Astrocyte (in vitro differentiated cells and primary cell): ENCODE measurements at regions not wholly inside any gene's neighbourhood (a gene's known extent, or its start where the extent isn't known, plus 50 kb on each side); places are given as distances from the start of the nearest gene placed in this dataset.
"Not testable (repeated sequence)": the region's sequence is repeated elsewhere in the genome, so short reads cannot be mapped to it uniquely, and the experiment has no call there.

Experiments used
- DNase-seq: peaks from one replicate; pipeline ENCODE4 v3.0.0-alpha.2; 2010; ENCODE audit warnings: low read depth
- FAIRE-seq: peaks from 2 replicates; lab custom pipeline; 2011; peaks lifted over from hg19 to GRCh38; lab: Jason Lieb, UNC
- H2AFZ ChIP-seq: 2 replicates; pipeline ENCODE4 v1.6.0; 2012; ENCODE audit warnings: low read depth, low read length, inconsistent platforms
- H3K27ac ChIP-seq: 2 replicates; pipeline ENCODE4 v1.5.1; 2011; ENCODE audit warnings: low read depth, low read length, inconsistent platforms
- H3K27me3 ChIP-seq: 2 replicates; pipeline ENCODE4 v1.6.0; 2011; ENCODE audit warnings: low read length, inconsistent platforms; ENCODE audit not compliant: insufficient read depth
- H3K36me3 ChIP-seq: 2 replicates; pipeline ENCODE4 v1.5.1; 2011; ENCODE audit warnings: low read length, inconsistent platforms; ENCODE audit not compliant: insufficient read depth
- H3K4me1 ChIP-seq: 2 replicates; pipeline ENCODE4 v1.5.1; 2011; ENCODE audit warnings: low read length, inconsistent platforms; ENCODE audit not compliant: insufficient read depth
- H3K4me2 ChIP-seq: 2 replicates; pipeline ENCODE4 v1.6.0; 2012; ENCODE audit warnings: low read length, inconsistent platforms
- H3K4me3 ChIP-seq: 2 replicates; pipeline ENCODE4 v1.5.1; 2011; ENCODE audit warnings: low read depth, mild to moderate bottlenecking, low read length, inconsistent platforms; ENCODE audit not compliant: insufficient read depth
- H3K79me2 ChIP-seq: 2 replicates; pipeline ENCODE4 v1.6.0; 2012; ENCODE audit warnings: mild to moderate bottlenecking, low read length, inconsistent platforms; ENCODE audit not compliant: insufficient read depth
- H3K9ac ChIP-seq: 2 replicates; pipeline ENCODE4 v1.6.0; 2012; ENCODE audit warnings: mild to moderate bottlenecking, low read length, inconsistent platforms
- H3K9me3 ChIP-seq: 2 replicates; pipeline ENCODE4 v1.5.1; 2012; ENCODE audit warnings: low read depth, mild to moderate bottlenecking, low read length, inconsistent platforms; ENCODE audit not compliant: insufficient read depth
- H4K20me1 ChIP-seq: 2 replicates; pipeline ENCODE4 v1.6.0; 2012; ENCODE audit warnings: low read length, inconsistent platforms; ENCODE audit not compliant: insufficient read depth
- H3K27ac Mint-ChIP-seq: one replicate; pipeline ENCODE4 v1.8.0; 2021; ENCODE audit warnings: mild to moderate bottlenecking, mixed read lengths; ENCODE audit not compliant: unreplicated experiment
- H3K27me3 Mint-ChIP-seq: one replicate; pipeline ENCODE4 v1.8.0; 2021; ENCODE audit warnings: low read depth, mixed read lengths; ENCODE audit not compliant: unreplicated experiment
- H3K36me3 Mint-ChIP-seq: one replicate; pipeline ENCODE4 v1.8.0; 2021; ENCODE audit warnings: low read depth, mixed read lengths; ENCODE audit not compliant: unreplicated experiment
- H3K4me1 Mint-ChIP-seq: one replicate; pipeline ENCODE4 v1.8.0; 2021; ENCODE audit warnings: low read depth, mixed read lengths; ENCODE audit not compliant: unreplicated experiment
- H3K4me3 Mint-ChIP-seq: one replicate; pipeline ENCODE4 v1.8.0; 2021; ENCODE audit warnings: mild to moderate bottlenecking, moderate library complexity, mixed read lengths; ENCODE audit not compliant: unreplicated experiment
- H3K9me3 Mint-ChIP-seq: one replicate; pipeline ENCODE4 v1.8.0; 2021; ENCODE audit warnings: mild to moderate bottlenecking, mixed read lengths; ENCODE audit not compliant: unreplicated experiment
- CTCF ChIP-seq: IDR thresholded peaks from 2 replicates; pipeline ENCODE4 v1.5.1; 2011; ENCODE audit warnings: low read depth, mild to moderate bottlenecking, inconsistent platforms, low read length, moderate library complexity; ENCODE audit not compliant: insufficient read depth
- EZH2 ChIP-seq: IDR thresholded peaks from 2 replicates; pipeline ENCODE4 v1.6.1; 2012; ENCODE audit warnings: mild to moderate bottlenecking, low read length, inconsistent platforms; ENCODE audit not compliant: insufficient read depth

- H3K79me2 ChIP-seq: no peaks in the 10 kb centered on the region
- H3K4me1 ChIP-seq: no peaks in the 10 kb centered on the region
- no peak overlapping the region for H2AFZ ChIP-seq
- no peak overlapping the region for H3K27ac ChIP-seq
- no peak for TF ChIP-seq CTCF
- no peak for TF ChIP-seq EZH2
- no peak overlapping the region for H3K9ac ChIP-seq
- peaks cover 7% of the 10 kb centered on the region for H3K27me3 Mint-ChIP-seq
- H3K4me3 Mint-ChIP-seq: no peak overlapping the region
- peaks cover 3% of the 10 kb centered on the region for H3K9me3 ChIP-seq
- H3K4me1 Mint-ChIP-seq: no peaks in the 10 kb centered on the region
- no peak overlapping the region for H3K27ac Mint-ChIP-seq
- peaks cover 20% of the 10 kb centered on the region for H3K9me3 Mint-ChIP-seq
- no peaks in the 10 kb centered on the region for H3K36me3 Mint-ChIP-seq
- FAIRE-seq (no peak), DNase-seq (no peak)
- H3K27me3 ChIP-seq: no peaks in the 10 kb centered on the region
- H3K4me3 ChIP-seq: no peak overlapping the region
- H3K4me2 ChIP-seq: no peak overlapping the region
- no peaks in the 10 kb centered on the region for H3K36me3 ChIP-seq
- no peaks in the 10 kb centered on the region for H4K20me1 ChIP-seq
Observed at GRCh38 chr16:31678649-31679325, 151.1 kb downstream of the AHSP start.

GRCh38 chr16:31689331-31689730 lies 161.6 kb downstream of the AHSP start:
- not testable (repeated sequence) for H3K4me3 ChIP-seq, H2AFZ ChIP-seq, H3K27ac ChIP-seq, H3K4me3 Mint-ChIP-seq, H3K79me2 ChIP-seq, H3K4me1 ChIP-seq, H3K4me2 ChIP-seq, H3K4me1 Mint-ChIP-seq, H3K9me3 ChIP-seq, FAIRE-seq, H3K36me3 Mint-ChIP-seq, DNase-seq, H3K9me3 Mint-ChIP-seq, H4K20me1 ChIP-seq, H3K27ac Mint-ChIP-seq, H3K27me3 ChIP-seq, H3K36me3 ChIP-seq, H3K9ac ChIP-seq
- peaks cover 28% of the 10 kb centered on the region for H3K27me3 Mint-ChIP-seq

- H3K27me3 Mint-ChIP-seq: peaks cover 32% of the 10 kb centered on the region
Observed at GRCh38 chr16:31692338-31692737, 164.6 kb downstream of the AHSP start.

More at GRCh38 chr16:31692338-31692737, 164.6 kb downstream of the AHSP start:
- H3K4me1 ChIP-seq, H3K36me3 ChIP-seq, H3K9ac ChIP-seq, H4K20me1 ChIP-seq, H3K9me3 Mint-ChIP-seq, H3K27ac ChIP-seq, H3K27ac Mint-ChIP-seq, H3K4me1 Mint-ChIP-seq, FAIRE-seq, H2AFZ ChIP-seq, H3K27me3 ChIP-seq, H3K79me2 ChIP-seq, H3K4me3 ChIP-seq, DNase-seq, H3K4me2 ChIP-seq, H3K9me3 ChIP-seq, H3K36me3 Mint-ChIP-seq, H3K4me3 Mint-ChIP-seq: not testable (repeated sequence)
